Occipital lobe (tissue), 1 donor: ENCODE measurements at regions not wholly inside any gene's neighbourhood (a gene's known extent, or its start where the extent isn't known, plus 50 kb on each side); places are given as distances from the start of the nearest gene placed in this dataset.
A peak's percentile ranks its signal among the peaks of the same experiment; 100 is the strongest.
"Not testable (repeated sequence)": the region's sequence is repeated elsewhere in the genome, so short reads cannot be mapped to it uniquely, and the experiment has no call there.

ENCODE experiments used
- DNase-seq: peaks from one replicate; lab custom pipeline; 2025; lab: John Stamatoyannopoulos, UW

DNA sequence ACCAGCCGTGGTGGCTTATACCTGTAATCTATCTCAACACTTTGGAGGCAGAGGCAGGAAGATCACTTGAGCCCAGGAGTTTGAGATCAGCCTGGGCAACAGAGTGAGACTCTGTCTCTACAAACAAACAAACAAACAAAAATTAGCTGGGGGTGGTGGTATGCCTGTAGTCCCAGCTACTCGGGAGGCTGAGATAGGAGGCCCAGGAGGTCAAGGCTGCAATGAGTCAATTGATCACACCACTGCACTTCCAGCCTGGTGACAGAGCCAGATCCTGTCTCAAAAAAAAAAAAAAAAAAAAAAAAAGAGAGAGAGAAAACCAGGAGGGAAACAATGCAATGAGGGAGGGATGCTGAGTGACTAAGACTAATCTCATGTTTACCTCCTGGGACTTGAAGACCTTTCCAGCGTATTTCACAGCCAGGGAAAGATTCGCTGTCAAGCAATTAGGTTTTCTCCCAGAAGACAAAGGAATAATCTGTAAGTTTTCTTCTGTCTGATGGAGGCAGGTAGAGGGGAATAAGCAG lies 51.1 kb upstream of the MIER3 start:
- no peak for DNase-seq

DNA sequence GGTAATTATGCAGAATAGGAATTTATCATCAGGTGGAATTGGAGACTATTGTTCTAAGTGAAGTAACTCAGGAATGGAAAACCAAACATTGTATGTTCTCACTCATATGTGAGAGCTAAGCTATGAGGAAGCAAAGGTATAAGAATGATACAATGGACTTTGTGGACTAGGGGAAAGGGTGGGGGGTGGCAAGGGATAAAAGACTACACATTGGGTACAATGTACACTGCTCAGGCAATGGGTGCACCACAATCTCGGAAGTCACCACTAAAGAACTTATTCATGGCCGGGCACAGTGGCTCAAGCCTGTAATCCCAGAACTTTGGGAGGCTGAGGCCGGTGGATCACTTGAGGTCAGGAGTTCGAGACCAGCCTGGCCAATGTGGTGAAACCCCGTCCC lies 51.6 kb upstream of the MIER3 start:
- DNase-seq = not testable (repeated sequence)

DNA sequence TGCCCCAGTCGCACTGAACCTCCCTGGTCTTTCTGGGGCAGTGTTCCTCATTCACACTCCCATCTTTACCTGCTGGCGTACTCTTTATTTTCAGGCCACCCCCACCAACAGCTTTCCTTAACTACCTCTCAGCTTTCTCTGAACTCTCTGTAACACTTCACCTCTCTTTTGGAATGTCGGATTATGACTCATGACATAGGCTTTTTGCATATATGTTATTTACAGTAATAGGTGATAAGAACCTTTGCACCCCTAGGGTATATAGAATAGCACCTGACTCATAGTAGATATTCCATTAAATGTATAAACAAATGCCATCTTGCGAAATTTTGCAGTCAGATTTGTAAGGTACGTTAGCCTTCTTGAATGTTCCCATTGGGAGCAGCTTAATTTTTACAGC lies 52.9 kb upstream of the MIER3 start:
- no peak for DNase-seq

DNA sequence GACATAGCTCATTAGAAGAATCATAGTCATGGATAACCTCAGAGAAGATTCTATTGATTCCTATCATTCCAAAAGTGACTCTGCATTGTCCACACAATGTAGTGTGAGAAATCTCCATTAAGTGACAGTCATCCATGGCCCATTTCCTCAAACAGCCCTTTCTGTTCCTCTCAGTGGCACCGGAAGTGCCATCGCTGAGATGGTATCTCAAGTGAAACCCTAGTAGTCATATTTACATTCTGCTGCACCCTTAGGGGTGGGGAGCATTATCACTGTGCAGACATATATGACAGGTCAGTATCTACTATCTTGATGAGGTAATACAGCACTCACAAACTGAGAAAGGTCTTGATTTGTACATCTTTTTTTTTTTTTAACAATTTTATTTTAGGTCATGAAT lies 55.4 kb upstream of the MIER3 start:
- no peak for DNase-seq

DNA sequence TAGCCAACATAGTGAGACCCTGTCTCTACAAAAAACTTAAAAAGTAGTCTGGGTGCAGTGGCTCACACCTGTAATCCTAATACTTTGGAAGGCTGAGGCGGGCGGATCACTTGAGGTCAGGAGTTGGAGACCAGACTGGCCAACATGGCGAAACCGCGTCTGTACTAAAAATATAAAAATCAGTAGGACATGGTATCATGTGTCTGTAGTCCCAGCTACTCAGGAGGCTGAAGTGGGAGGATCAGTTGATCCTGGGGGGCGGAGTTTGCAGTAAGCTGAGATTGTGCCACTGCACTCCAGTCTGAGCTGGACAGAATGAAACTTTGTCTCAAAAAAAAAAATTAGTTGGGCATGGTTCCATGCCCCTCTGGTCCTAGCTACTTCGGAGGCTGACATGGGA lies 57.9 kb upstream of the MIER3 start:
- DNase-seq = no peak

DNA sequence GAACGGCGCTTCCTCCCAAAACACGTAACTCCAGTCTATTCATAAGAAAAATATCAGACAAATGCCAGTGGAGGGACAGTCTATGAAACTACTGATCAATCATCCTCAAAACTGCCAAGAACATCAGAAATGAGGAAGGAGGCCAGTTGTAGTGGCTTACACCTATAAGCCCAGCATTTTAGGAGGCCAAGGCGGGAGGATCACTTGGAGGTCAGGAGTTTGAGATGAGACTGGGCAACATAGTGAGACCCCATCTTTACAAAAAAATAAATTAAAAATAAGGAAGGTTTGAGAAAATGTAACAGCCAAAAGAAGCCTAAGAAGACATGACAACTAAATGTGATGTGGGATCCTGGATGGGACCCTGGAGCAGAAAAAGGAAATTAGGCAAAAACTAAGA lies 58.9 kb upstream of the MIER3 start:
- no peak for DNase-seq

DNA sequence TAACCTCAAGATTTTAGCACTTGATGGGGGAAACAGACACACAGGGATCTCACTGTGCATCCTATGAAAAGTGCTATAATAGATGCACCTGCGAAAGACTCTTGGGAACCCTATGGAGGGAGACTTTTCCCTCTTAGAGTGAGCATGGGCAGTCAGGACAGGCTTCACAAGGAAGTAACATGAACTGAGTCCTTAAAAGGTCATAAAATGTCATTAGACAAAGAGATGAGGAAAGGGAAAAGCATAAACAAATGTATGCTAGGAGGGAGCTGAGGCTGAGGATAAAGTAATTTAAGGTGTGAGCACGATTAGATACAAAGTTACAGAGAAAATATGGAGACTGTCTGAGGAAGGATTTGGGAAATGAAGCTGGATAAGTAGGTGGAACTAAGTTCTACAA lies 60.6 kb upstream of the MIER3 start:
- DNase-seq = no peak

DNA sequence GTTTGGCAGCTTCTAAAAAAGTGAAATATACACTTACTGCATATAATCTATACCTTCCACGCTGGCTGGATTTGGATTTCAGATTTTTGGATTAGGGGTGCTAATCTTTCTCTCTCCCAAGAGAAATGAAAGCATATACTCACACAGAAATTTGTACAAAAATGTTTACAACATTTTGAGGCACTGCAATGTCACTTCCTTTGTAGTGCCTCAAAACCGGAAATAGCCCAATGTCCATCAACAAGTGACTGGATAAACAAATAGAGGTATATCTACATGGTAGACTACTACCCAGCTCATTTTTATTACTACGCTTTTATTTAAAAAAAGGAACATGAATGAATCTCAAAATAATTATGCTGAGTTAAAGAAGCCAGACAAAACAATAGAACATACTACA lies 74.0 kb upstream of the MIER3 start:
- no peak for DNase-seq

DNA sequence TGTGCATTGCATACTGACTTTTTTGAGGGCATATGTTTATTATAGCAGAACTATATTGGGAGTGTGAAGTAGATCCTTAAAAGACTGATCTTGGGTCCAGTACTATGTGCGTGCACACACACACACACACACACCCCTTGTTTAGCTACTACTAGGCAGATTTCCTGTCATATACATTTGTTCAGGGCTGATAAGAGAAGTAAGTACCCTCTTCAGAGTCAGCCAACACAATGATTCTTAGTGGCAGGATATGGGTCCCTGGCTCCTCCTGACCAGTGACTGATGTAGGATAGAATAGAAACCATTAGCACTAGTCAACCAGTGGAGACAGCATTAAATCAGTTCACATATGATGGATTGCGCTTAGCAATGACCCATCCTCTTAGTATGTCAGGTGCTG lies 76.2 kb upstream of the MIER3 start:
- no peak for DNase-seq

DNA sequence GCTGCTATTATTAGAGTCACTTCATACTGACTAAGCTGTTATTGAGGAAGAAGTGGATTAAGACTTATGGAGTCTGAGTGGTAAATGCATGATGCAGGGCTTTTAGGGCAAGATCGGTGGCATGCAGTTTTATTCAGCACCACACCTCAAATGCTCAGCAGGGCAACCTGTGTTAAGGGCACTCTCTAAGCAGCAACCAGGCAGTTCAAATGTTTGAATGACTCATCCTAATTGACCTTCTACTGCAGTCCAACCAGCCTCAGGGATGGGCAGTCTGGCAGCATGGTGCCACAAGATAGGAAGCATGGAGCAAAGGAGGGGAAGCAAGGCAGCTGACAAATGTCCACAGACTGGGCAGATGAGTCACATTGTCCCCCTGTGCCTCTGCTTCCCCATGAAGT lies 80.2 kb upstream of the MIER3 start:
- DNase-seq = no peak

DNA sequence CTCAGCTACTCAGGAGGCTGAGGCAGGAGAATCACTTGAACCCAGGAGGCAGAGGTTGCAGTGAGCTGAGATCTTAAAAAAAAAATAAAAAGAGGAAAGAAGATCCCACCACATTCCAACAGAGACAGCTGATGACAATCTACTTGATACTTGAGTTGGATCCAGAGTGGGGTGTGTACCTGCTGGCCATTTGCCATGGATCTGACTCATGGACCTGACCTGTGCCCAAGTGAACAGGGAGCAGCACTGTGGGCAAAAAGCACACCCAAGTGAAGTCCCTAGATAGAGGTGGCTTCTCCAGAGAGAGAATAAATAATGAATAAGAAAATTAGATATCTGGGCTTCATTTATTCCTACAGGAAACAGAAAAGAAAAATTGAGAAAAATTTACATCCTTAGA lies 81.2 kb upstream of the MIER3 start:
- DNase-seq = no peak

DNA sequence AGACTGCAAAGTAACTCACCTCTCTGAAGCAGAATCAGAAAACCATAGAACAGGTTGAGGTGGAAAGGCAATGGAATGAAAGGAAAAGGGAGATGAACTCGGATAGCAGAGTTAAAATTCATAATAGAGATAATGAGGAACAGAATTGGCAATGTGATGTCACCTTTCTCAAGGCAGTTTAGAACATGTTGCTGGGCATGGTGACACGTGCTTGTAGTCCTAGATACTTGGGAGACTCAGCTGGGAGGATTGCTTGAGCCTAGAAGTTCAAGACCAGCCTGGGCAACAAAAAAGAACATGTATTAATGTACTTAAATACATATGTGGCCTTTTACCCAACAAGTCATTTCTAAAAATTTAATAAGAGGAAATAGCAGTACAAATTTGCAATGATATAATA lies 81.6 kb upstream of the MIER3 start:
- no peak for DNase-seq

DNA sequence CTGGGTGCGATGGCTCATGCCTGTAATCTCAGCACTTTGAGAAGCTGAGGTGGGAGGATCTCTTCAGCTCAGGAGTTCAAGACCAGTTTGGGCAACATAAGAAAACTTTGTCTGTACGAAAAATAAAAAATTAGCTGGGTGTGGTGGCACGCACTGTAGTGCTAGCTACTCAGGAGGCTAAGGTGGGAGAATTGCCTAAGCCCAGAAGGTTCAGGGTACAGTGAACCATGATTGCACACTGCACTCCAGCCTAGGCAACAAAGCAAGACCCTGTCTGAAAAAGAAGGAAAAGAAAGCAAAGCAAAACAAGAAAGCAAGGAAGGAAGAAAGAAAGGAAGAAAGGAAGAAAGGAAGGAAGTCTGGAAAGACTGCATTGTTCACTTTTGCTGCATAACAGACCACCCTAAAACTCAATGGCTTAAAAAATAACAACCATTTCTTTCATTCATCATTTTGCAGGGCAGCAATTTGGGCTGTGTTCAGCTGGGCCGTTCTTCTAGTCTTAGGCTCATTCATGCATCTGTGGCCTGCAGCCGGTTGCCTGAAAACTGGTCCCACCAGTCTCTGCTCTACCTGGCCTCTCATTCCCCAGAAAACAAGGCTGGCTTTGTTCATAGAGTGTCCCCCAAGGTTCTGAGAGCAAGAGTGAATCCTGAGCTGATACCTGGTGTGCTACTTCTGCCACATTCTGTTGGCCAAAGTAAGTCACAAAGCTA lies 82.4 kb upstream of the MIER3 start:
- no peak for DNase-seq

DNA sequence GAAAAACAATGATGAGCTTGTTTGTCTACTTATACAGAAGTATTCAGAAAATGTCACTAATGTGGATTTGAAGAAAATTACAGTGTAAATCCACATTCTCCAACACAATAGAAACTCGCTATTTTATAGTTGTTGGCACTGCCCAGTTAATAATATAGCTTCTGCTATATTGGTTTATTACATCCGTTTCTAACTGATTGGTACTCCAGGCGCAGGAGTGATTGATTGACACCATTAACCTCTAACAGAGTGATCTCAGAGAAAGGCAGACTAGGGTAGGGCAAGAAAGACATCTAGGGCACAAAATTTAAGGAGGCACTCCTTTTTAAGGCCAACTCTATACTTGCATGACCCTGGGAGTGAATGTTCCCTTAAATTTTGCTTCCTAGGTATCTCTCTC lies 84.0 kb upstream of the MIER3 start:
- DNase-seq = no peak

DNA sequence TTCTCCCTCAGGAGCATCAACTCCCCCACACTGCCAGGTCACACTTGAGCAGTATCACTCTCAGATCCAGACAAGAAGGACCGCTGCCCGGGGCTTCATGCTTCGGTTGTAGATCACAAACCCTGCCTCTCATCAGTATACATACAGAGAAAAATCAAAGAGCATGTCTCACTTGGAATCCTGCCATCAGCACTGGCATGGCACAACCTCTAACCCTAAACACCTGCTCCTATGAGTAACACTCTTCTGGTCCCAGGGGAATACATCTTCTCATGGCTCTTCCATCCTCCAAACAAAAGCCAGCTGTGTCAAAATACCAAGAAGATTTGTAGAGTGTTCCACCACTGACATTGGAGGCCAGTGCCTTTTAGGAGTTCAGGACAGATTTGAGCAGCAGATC lies 84.8 kb upstream of the MIER3 start:
- DNase-seq = no peak

DNA sequence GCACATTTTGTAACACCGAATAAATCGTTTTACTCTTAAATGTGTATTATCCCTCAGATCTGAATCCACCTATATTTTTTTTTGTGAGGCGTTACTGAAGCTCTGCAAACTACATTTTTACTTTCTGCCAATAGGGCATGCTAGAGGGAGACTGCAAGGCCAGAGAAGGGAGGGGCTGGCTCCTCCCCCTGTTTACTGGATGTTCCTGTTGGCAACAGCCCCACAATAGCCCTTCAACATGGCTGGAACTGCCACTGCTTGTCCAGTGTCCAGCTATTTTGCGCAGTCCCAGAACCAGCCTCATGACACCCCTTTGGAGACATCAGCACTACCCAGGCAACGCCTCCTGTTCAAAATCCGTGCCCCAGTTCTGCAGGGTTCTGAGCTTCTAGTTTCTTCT lies 85.4 kb upstream of the MIER3 start:
- peak; percentile 9 for DNase-seq

DNA sequence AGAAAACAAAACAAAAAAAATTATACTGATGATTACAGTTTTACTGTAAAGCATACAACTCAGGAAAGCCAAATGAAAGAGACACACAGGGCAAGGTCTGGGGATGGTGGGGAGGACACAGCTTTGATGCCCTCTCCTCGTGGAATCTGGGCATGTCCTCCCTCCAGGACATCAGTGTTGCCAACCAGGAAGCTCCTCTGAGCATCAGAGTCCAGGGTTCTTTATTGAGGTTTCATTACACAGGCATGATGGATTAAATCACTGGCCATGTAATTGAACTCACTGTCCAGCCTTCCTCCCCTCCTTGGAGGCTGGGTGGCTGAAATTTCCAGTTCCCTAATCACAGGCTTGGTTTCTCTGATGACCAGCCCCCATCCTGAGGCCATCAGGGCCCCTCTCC lies 89.6 kb upstream of the MIER3 start:
- no peak for DNase-seq

DNA sequence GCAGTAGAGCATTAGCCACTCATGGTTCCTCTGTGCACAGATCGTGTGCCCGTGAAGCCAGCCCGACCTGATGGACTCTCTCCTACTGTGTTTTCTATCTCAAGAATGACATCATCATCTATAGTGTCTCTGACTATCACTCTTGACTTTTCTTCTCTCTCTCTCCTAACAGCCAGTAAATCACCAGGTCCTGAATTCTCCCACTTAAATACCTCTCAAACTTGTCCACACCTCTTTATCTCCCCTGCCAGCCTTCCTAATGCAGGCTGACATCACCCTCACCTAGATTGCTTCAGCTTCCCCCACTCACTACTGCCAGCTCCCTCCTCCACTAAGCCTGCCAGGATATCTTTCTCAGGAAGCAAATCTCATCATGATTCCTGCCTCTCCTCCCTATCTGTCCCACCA lies 90.6 kb upstream of the MIER3 start:
- DNase-seq = no peak

DNA sequence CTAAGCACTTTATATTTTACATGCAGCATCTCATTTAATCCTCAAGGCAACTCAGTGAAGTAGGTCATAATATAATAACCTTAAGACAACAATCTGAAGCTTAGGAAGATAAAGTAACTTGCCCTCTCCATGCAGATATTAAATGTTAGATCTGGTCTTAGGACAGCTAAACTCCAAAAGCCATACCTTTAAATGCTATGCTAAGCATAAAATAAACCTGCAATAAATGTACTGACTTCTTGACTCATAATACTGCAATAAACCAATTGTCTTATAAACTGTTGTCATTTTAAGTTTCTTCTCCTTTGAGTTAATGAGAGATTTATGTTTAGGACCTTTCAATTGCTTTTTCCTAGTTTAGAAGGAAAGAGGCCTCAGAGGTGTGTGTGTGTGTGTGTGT lies 102.2 kb upstream of the MIER3 start:
- DNase-seq = no peak

DNA sequence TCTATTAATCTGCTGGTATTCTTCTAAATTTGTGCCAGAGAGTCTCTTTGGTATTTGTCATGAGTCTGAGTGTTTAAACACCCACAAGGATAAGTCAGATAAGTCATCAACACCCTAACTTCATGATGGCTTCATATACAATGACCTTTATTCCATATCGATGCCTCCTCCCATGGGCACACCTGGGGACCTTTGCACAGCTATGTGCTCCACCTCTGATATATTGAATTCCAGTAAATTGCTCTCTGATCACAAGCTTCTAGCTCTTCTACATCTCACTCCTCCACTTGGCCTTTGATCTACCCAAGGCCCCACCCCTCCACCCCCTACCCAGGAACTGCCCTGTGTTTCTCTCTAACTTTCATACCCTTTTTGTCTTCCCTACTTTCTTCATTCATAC lies 102.7 kb upstream of the MIER3 start:
- DNase-seq = no peak

DNA sequence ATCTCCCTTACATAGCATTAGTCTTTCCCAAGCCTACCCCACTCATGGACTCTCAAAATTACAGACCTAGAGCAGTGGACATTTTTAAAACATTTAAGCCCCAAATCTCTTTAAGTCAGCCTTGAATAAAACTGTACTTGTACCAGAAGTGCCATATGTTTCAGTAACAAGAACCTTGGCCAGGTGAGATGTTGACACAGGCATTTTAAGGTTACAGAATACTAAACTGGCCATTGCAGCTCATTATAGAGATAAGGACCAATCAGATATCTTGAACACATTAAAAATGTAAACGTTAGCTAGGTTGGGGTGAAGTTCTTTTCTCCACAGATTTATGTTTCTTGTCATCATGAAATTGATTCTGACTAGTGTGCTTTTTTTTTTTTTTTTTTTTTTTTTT lies 103.8 kb upstream of the MIER3 start:
- no peak for DNase-seq

DNA sequence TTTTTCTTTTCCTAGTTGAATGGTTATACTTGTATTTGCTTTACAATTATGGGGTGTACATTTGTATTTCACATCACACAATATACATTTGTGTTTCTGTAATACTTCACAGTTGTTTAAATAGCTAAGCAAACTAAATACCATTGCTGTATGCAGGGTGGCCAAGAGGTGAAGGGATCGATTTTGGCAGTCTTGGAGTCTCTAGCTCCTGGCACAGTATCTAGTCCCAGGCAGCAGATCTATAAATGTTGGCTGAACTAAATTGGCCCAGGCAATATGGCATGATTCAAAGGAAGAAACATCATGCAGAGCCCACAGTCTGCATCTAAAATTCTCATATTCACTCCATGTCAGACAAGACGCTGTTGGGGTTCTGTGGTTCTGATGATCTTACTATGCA lies 110.1 kb upstream of the GPBP1 start:
- DNase-seq = no peak

DNA sequence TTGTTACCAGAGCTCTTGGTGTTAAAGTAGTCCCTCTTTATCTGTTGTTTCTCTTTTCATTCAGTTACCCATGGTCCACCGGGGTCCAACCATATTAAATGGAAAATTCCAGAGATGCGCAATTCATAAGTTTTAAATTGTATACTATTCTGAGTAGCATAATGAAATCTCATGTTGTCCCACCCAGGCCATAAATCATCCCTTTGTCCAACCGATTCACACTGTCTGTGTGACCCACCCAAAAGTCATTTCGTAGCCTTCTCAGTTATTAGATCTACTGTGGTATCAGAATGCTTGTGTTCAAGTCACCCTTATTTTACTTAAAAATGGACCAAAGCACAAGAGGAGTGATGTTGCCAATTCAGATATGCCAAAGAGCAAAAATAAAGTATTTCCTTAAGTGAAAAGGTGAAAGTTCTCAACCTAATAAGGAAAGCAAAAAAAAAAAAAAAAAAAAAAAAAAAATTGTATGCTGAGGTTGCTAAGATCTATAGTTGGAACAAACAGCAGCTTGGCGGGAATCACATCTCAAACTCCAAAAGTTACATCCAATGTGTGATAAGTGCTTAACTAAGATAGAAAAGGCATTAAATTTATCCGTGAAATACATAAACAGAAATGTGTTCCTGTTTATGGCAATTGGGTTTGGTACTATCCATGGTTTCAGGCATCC lies 106.8 kb upstream of the GPBP1 start:
- no peak for DNase-seq

DNA sequence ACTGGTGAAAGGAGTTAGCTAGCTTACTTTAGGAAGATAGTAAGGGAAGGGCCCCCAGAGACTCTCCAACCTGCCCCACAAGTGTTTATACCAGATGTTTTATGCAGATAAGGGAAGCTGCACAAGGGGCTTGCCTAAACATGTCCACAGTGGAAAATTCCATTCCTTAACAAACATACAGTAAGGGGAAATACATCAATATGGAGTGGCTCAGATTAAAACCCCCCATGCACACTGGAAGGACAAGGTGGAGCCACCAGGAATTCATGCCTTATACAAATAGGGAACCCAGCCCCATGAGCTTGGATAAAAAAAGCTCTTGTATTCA lies 106.3 kb upstream of the GPBP1 start:
- no peak for DNase-seq
